ENCODE measurements at regions not wholly inside any gene's neighbourhood (a gene's known extent, or its start where the extent isn't known, plus 50 kb on each side); places are given as distances from the start of the nearest gene placed in this dataset.

GRCh38 chr15:86028961-86029360 is 50.7 kb upstream of the AGBL1 start:
- no peak for TF ChIP-seq GATA2 (IDR thresholded peaks at IDR 0.05; ENCODE audit: low read depth, low read length)
- no peak for TF ChIP-seq GATA3 (IDR thresholded peaks at IDR 0.05; ENCODE audit: low read depth, low read length)

Data from SH-SY5Y (cell line).